ENCODE measurements at regions not wholly inside any gene's neighbourhood (a gene's known extent, or its start where the extent isn't known, plus 50 kb on each side); places are given as distances from the start of the nearest gene placed in this dataset.

GRCh38 chr13:86795858-86796257 lies 875.3 kb upstream of the SLITRK5 start:
- H3K4me1 ChIP-seq (replicated peaks in 1 of 2) = no peaks in the 10 kb centered on the region
- no peak overlapping the region for H3K27ac ChIP-seq
- in situ Hi-C loops (cut with MboI; ENCODE audit: low pct_unique_long_range_greater_than_20kb in 2 of 9, low sequenced_read_pairs in 9 of 9, unreplicated experiment in 9 of 9) = no loop called here
- WGBS, 10 experiments = 0 to 100% (median 73%) methylated on average over 1 to 2 of the region's 2 CpGs
- no peak for ATAC-seq (replicated peaks in 6 of 8)
- no peak overlapping the region for H3K4me3 ChIP-seq

DNA sequence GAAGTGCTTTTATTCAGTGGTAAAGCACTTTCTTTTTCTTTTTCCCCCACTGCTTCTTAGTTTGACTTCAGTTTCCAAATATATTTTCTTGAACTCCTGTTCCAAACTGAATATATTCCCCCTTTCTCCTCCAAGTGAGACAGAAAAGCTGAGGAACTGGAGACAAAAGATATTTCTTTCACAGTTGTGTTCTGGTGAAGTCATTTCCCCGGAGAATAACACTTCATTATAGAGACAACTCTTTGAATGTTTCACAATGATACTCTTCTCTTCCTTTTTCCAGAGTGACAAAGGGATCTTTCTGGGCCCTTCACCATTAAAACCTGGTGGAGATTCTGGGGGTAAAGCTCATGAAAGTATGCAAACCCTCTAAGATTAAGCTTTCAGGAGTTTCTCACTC lies 860.8 kb upstream of the SLITRK5 start:
- in situ Hi-C loops (cut with MboI; ENCODE audit: low pct_unique_long_range_greater_than_20kb in 2 of 9, low sequenced_read_pairs in 9 of 9, unreplicated experiment in 9 of 9) = no loop called here
- H3K4me1 ChIP-seq (replicated peaks in 1 of 2) = no peaks in the 10 kb centered on the region
- H3K27ac ChIP-seq = no peak overlapping the region
- no peak overlapping the region for H3K4me3 ChIP-seq
- peak in 1 of 8 experiments; percentile 17 for ATAC-seq (replicated peaks in 6 of 8)
- WGBS, 10 experiments = 0 to 33% (median 13%) methylated on average over 1 of the region's 1 CpG; no CpG with 5 or more reads in 2 of the 10 experiments

- Histone ChIP-seq H3K27ac (no peak overlapping the region), H3K4me3 (no peak overlapping the region), H3K4me1 (replicated peaks in 1 of 2) (no peaks in the 10 kb centered on the region)
- in situ Hi-C loops (cut with MboI; ENCODE audit: low pct_unique_long_range_greater_than_20kb in 2 of 9, low sequenced_read_pairs in 9 of 9, unreplicated experiment in 9 of 9) = no loop called here
- WGBS, 10 experiments = 0 to 71% (median 56%) methylated on average over 1 of the region's 1 CpG; no CpG with 5 or more reads in 5 of the 10 experiments
- no peak for ATAC-seq (replicated peaks in 6 of 8)
Measured at GRCh38 chr13:86813198-86813597, 858.0 kb upstream of the SLITRK5 start.

GRCh38 chr13:86825410-86825809 lies 845.8 kb upstream of the SLITRK5 start:
- Histone ChIP-seq H3K27ac (no peak overlapping the region), H3K4me3 (no peak overlapping the region), H3K4me1 (replicated peaks in 1 of 2) (peaks cover 0 to 4% of the 10 kb centered on the region in 2 donors)
- WGBS, 10 experiments = 0 to 100% (median 100%) methylated on average over 1 of the region's 1 CpG; no CpG with 5 or more reads in 6 of the 10 experiments
- ATAC-seq (replicated peaks in 6 of 8) = peak in 1 of 8 experiments; percentile 57
- in situ Hi-C loops (cut with MboI; ENCODE audit: low pct_unique_long_range_greater_than_20kb in 2 of 9, low sequenced_read_pairs in 9 of 9, unreplicated experiment in 9 of 9) = no loop called here

GRCh38 chr13:86826232-86826631 lies 844.9 kb upstream of the SLITRK5 start:
- WGBS, 10 experiments = 35 to 100% (median 77%) methylated on average over 1 to 3 of the region's 3 CpGs; no CpG with 5 or more reads in 1 of the 10 experiments
- H3K4me3 ChIP-seq = no peak overlapping the region
- ATAC-seq (replicated peaks in 6 of 8) = no peak
- H3K27ac ChIP-seq = no peak overlapping the region
- in situ Hi-C loops (cut with MboI; ENCODE audit: low pct_unique_long_range_greater_than_20kb in 2 of 9, low sequenced_read_pairs in 9 of 9, unreplicated experiment in 9 of 9) = no loop called here
- peaks cover 0 to 4% of the 10 kb centered on the region in 2 donors for H3K4me1 ChIP-seq (replicated peaks in 1 of 2)

DNA sequence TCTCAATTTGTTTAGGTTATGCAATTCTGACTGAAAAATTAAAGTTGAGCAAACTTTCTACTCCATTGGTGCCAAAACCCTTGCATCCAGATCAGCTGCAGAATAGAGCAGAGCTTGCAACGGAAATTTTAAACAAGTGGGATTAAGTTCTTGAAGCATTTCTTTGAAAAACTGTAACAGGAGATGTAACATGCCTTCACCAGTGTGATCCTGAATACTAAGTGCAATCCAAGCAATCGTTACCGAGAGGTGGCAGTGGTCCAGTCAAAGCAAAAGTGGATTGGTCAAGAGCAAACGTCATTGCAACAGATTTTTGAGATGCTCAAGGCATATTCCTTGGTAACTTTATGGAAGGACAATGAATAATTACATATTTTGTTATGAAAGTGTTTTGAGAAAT lies 841.1 kb upstream of the SLITRK5 start:
- no peak for ATAC-seq (replicated peaks in 6 of 8)
- Histone ChIP-seq H3K4me1 (replicated peaks in 1 of 2) (no peaks in the 10 kb centered on the region), H3K4me3 (no peak overlapping the region), H3K27ac (no peak overlapping the region)
- in situ Hi-C loops (cut with MboI; ENCODE audit: low pct_unique_long_range_greater_than_20kb in 2 of 9, low sequenced_read_pairs in 9 of 9, unreplicated experiment in 9 of 9) = no loop called here
- 0 to 100% (median 80%) methylated on average over 1 to 4 of the region's 4 CpGs for WGBS, 10 experiments

DNA sequence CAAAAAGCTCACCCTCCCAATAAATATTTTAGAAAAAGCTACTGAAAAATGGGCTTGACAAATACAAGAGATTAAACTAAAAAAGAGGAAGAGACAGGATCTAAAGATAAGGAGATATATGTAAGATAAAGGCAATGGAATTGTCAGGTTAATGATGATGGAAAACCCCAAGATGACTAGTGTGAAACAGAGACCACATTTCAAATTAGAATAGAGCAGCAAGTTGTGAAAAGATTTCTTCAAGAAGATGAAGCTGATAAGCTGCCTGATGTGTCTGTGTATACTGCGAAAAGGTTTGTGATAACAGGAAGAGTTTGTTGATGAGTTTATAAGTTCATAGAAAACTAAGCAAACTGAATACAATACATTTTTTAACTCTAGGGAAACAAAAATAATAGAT lies 840.1 kb upstream of the SLITRK5 start:
- no peak for ATAC-seq (replicated peaks in 6 of 8)
- H3K4me1 ChIP-seq (replicated peaks in 1 of 2) = no peaks in the 10 kb centered on the region
- 0 to 100% (median 36%) methylated on average over 1 of the region's 1 CpG; no CpG with 5 or more reads in 1 of the 10 experiments for WGBS, 10 experiments
- in situ Hi-C loops (cut with MboI; ENCODE audit: low pct_unique_long_range_greater_than_20kb in 2 of 9, low sequenced_read_pairs in 9 of 9, unreplicated experiment in 9 of 9) = no loop called here
- no peak overlapping the region for H3K4me3 ChIP-seq
- H3K27ac ChIP-seq = no peak overlapping the region

DNA sequence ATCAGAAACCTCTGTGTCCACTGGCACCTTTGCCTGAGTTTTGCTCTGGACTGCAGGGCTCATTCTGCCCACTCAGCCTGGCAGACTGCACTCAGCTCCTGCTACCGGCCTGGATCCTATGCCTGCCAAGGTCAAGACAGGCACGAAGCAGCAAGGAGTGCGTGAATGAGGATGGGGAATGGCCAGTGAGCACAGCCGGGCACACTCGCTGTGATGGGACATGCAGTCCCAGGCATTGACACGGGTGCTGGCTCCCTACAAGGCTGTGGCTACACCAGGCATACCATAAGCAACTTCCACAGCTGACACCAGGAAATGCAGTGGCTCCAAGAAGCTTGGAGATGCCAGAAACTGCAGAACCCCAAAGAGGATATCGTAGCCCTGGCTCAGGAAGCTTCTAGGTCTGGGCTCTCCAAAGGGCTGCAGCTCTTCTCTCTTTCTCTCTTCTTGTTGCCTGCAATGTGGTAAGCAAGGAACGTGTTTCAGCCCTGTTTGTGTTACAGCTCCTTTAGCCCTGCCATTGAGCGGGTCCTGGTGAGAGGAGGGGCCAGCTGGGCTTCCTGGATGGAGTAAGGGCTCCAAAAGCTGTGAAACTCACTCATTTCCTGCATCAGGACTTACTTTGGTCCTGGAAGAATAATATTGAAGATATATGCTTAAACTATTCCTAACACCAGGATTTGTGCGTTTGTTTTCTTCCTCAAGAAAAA lies 832.6 kb upstream of the SLITRK5 start:
- Histone ChIP-seq H3K4me3 (no peak overlapping the region), H3K4me1 (replicated peaks in 1 of 2) (no peaks in the 10 kb centered on the region), H3K27ac (no peak overlapping the region)
- 0 to 100% (median 64%) methylated on average over 2 to 5 of the region's 10 CpGs; no CpG with 5 or more reads in 2 of the 10 experiments for WGBS, 10 experiments
- no peak for ATAC-seq (replicated peaks in 6 of 8)
- in situ Hi-C loops (cut with MboI; ENCODE audit: low pct_unique_long_range_greater_than_20kb in 2 of 9, low sequenced_read_pairs in 9 of 9, unreplicated experiment in 9 of 9) = no loop called here

DNA sequence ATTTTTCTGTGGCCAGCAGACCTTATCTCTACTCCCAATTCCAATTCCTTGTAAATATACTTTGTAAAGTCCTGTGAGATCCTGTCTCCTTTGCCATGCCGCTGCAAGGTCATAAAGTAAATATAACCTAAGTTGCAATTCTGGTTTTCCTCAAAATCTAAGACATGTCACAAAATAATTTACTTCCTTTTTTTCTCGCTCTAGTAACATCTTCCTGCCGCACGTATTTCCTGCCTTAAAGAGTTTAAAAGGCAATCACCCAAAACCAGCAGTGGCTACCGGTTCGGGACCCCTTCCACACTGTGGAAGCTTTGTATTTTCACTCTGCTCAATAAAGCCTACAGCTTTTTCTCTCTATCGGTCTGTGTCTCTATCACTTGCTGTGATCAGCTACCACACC lies 832.0 kb upstream of the SLITRK5 start:
- no peaks in the 10 kb centered on the region for H3K4me1 ChIP-seq (replicated peaks in 1 of 2)
- ATAC-seq (replicated peaks in 6 of 8) = no peak
- 10 to 100% (median 88%) methylated on average over 4 to 7 of the region's 7 CpGs; no CpG with 5 or more reads in 1 of the 10 experiments for WGBS, 10 experiments
- no peak overlapping the region for H3K27ac ChIP-seq
- no peak overlapping the region for H3K4me3 ChIP-seq
- in situ Hi-C loops (cut with MboI; ENCODE audit: low pct_unique_long_range_greater_than_20kb in 2 of 9, low sequenced_read_pairs in 9 of 9, unreplicated experiment in 9 of 9) = no loop called here

DNA sequence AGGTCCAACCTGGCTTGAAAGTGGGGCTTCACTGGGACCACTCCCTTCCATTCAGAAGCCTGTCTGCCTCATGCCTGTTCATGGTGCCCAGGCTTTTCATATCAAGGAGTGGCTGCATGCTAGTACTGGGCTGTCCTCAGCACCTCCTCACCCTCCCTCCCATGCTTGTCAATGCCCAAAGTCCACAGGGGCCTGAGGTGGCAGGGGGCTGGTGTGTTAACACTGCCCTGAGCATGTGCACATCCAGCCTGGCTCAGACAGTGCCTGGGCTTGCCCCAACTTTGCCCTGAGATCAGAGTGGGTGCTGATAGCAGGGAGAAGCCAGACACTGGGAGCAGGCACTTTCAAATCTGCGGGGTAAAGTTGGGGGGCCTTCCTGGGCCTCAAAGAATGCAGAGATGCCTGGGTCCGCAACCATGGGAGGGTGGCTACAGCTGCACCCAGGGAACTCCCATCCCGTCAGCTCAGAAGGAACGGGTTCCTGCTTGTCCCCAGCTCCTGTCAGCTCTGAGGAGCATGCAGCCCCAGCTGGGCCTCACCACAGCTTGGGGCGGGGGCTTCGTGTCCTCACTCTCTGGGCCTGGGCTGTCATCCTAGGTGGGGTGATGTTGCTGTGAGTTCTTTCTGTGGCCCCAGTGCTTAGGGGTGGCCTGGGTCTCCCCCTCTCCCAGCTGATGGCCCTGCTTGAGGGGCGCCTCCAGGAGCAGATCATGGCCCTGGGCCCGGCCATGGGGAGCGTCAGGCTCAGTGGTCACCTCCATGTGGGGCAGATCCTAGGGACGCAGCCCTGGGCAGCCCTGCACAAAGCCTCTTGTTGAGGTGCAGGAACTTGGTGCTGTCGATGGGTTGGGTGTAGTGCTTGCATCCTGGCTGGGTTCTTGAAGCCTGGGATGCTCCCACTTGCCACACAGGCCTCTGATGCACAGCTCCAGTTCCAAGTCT lies 830.6 kb upstream of the SLITRK5 start:
- in situ Hi-C loops (cut with MboI; ENCODE audit: low pct_unique_long_range_greater_than_20kb in 2 of 9, low sequenced_read_pairs in 9 of 9, unreplicated experiment in 9 of 9) = no loop called here
- WGBS, 10 experiments = 0 to 93% (median 38%) methylated on average over 1 to 4 of the region's 11 CpGs; no CpG with 5 or more reads in 4 of the 10 experiments
- no peak overlapping the region for H3K27ac ChIP-seq
- H3K4me3 ChIP-seq = no peak overlapping the region
- H3K4me1 ChIP-seq (replicated peaks in 1 of 2) = no peaks in the 10 kb centered on the region
- no peak for ATAC-seq (replicated peaks in 6 of 8)

DNA sequence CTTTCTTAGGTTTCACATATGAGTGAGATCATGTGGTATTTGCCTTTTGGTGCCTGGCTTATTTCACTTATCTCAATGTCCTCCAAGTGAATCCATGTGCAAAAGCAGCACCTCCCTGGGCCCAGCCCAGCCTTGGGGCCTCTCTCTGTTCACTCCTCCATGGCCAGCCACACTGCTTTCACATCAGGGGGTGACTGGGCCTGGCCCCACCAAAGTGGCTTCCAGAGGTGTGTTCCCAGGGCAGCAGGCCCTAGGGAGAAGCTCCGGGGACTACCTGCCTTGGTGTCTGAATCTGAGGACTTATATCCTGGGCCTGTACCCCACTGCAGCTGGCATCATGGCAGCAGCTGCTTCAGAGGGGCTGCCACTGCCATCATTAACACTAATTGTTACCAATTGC lies 829.9 kb upstream of the SLITRK5 start:
- WGBS, 10 experiments = no CpG with 5 or more reads among the region's 1 CpG
- in situ Hi-C loops (cut with MboI; ENCODE audit: low pct_unique_long_range_greater_than_20kb in 2 of 9, low sequenced_read_pairs in 9 of 9, unreplicated experiment in 9 of 9) = no loop called here
- ATAC-seq (replicated peaks in 6 of 8) = no peak
- H3K4me3 ChIP-seq = no peak overlapping the region
- no peak overlapping the region for H3K27ac ChIP-seq
- H3K4me1 ChIP-seq (replicated peaks in 1 of 2) = no peaks in the 10 kb centered on the region

DNA sequence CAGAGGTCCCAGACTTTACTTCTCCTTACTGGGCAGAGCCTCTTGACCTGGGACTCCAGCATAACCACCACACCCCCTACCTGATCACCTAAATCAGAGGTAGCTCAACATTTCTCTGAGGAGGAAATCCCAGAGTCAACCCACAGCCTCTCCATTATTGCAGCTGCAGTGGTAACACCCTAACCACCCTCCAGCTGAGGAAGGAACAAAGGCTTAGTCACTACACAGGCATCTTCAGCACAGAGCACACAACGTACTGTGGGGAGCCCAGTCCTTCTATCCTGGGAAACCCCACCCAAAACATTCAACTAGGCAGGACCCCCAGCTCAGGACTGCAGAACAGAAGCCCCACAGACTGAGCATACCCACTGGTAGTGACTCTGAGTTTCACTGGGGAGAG lies 824.7 kb upstream of the SLITRK5 start:
- Histone ChIP-seq H3K4me1 (replicated peaks in 1 of 2) (no peaks in the 10 kb centered on the region), H3K4me3 (no peak overlapping the region), H3K27ac (no peak overlapping the region)
- WGBS, 10 experiments = 40 to 100% (median 72%) methylated on average over 1 of the region's 1 CpG; no CpG with 5 or more reads in 6 of the 10 experiments
- no peak for ATAC-seq (replicated peaks in 6 of 8)
- in situ Hi-C loops (cut with MboI; ENCODE audit: low pct_unique_long_range_greater_than_20kb in 2 of 9, low sequenced_read_pairs in 9 of 9, unreplicated experiment in 9 of 9) = no loop called here

GRCh38 chr13:86848716-86849115 lies 822.5 kb upstream of the SLITRK5 start:
- WGBS, 10 experiments = 0 to 100% (median 83%) methylated on average over 1 of the region's 1 CpG; no CpG with 5 or more reads in 3 of the 10 experiments
- H3K27ac ChIP-seq = no peak overlapping the region
- no peaks in the 10 kb centered on the region for H3K4me1 ChIP-seq (replicated peaks in 1 of 2)
- in situ Hi-C loops (cut with MboI; ENCODE audit: low pct_unique_long_range_greater_than_20kb in 2 of 9, low sequenced_read_pairs in 9 of 9, unreplicated experiment in 9 of 9) = no loop called here
- no peak overlapping the region for H3K4me3 ChIP-seq
- ATAC-seq (replicated peaks in 6 of 8) = no peak
